ENCODE measurements at regions not wholly inside any gene's neighbourhood (a gene's known extent, or its start where the extent isn't known, plus 50 kb on each side); places are given as distances from the start of the nearest gene placed in this dataset.

GRCh38 chrX:104306180-104306579 is 51.4 kb upstream of the ESX1 start:
- TF ChIP-seq, protein P1, sequence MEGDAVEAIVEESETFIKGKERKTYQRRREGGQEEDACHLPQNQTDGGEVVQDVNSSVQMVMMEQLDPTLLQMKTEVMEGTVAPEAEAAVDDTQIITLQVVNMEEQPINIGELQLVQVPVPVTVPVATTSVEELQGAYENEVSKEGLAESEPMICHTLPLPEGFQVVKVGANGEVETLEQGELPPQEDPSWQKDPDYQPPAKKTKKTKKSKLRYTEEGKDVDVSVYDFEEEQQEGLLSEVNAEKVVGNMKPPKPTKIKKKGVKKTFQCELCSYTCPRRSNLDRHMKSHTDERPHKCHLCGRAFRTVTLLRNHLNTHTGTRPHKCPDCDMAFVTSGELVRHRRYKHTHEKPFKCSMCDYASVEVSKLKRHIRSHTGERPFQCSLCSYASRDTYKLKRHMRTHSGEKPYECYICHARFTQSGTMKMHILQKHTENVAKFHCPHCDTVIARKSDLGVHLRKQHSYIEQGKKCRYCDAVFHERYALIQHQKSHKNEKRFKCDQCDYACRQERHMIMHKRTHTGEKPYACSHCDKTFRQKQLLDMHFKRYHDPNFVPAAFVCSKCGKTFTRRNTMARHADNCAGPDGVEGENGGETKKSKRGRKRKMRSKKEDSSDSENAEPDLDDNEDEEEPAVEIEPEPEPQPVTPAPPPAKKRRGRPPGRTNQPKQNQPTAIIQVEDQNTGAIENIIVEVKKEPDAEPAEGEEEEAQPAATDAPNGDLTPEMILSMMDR (IDR thresholded peaks at IDR 0.05) = no peak
- TF ChIP-seq POLR2AphosphoS5 (IDR thresholded peaks at IDR 0.05) = no peak
